ENCODE measurements at regions not wholly inside any gene's neighbourhood (a gene's known extent, or its start where the extent isn't known, plus 50 kb on each side); places are given as distances from the start of the nearest gene placed in this dataset.
"Not testable (repeated sequence)": the region's sequence is repeated elsewhere in the genome, so short reads cannot be mapped to it uniquely, and the experiment has no call there.

DNA sequence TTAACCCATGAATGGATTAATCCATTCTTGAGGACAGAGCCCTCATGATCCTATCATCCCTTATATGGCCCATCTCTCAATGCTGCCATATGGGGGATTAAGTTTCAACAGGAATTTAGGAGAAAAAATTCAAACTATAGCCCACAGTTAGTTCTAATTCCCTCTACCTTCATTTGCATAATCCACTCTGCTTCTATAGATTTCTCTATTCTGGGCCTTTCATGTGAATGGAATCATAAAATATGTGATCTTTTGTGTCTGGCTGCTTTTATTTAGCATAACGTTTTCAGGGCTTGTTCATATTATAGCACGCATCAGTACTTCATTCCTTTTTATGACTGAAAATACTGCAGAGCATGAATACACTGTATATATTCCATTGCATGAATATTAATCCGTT, 55.4 kb downstream of the CTSL start:
- no peak for ATAC-seq
- DNase-seq = no peak

DNA sequence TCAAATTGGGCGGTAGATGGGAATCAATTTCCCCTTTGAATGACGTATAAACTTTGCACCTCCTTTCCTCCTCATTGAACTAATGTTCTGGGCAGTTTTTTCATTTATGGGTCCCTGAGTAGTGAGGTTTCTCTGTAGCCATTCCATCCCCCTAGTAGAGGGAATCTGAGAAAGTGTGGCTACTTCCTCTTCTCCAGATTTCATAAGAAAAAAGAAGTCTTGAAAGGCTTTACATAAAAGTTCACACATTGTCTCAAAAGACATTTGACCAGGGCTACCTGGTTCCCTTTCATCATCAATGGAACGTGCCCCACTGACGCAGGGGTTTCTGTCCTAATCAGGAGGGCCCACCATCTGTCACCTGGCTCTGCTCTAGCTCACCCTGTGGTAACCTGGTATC, 57.3 kb downstream of the CTSL start:
- ATAC-seq = no peak
- DNase-seq = no peak

- ATAC-seq, DNase-seq: not testable (repeated sequence)
Observed at GRCh38 chr9:87785315-87785970, 59.5 kb downstream of the CTSL start.

- ATAC-seq = no peak
Observed at GRCh38 chr9:87786423-87786822, 60.5 kb downstream of the CTSL start.

DNA sequence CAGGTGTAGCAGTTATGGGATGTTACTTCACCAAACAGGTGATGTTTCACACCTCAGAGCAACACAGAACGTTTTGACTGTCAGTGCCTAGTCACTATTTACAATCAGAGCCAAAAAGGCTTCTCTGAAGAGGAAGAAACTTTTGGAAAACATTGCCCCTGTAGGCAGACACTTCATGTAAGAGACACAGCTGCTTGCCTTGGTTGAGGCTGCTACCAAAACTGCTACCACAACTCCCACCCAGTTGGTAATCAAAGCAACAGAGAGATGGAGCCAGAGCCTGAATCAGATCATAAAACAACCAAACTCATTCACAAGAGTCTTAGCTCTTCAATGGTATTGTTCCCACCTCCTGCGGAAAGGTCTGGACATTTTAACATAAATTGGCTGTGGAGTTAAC, 61.0 kb downstream of the CTSL start:
- DNase-seq = no peak
- ATAC-seq = no peak

More at GRCh38 chr9:87786423-87786822, 60.5 kb downstream of the CTSL start:
- no peak for DNase-seq

DNA sequence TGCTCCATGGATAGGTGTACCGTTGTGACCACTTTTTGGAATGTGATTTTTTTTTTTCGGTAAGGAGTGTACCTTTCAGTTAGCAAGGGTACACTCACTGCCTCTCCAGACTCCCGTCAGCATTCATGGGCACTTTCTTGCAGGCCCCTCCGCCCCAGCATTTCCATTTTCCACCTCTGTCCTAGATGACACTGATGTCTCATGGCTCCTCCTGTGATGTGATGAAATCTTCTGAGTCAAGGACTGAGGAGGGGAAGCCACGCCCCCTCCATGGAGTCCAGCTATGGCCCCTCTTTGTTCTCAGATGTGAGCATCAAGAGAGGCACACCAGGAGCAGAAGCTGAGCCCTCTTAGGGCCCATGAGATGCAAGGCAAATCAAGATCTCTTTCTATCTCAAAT, 61.8 kb downstream of the CTSL start:
- DNase-seq (no peak), ATAC-seq (no peak)

- ATAC-seq = peak; percentile 91
- DNase-seq = peak; percentile 54
Observed at GRCh38 chr9:87792831-87793288, 66.9 kb downstream of the CTSL start.

DNA sequence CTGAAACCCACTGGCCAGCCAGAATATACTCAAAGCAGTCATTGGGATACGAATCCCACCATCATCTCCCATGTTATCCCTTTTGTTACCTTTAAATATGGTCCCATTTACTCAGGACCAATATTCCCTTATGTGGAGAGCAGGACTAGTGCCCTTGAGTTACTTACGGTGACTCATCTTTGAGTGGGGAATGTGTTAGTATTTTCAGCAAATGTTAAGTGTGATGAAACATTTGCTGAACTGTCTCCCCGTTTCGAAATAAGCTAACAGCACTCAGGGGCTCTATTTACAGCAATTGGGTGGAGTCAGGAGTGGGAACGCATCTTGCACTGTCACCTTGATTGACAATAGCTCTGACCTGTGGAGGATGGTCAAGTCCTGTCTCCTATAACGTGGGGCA, 67.4 kb downstream of the CTSL start:
- DNase-seq (no peak), ATAC-seq (no peak)

GRCh38 chr9:87795178-87795577, 69.3 kb downstream of the CTSL start:
- DNase-seq (no peak), ATAC-seq (no peak)

DNA sequence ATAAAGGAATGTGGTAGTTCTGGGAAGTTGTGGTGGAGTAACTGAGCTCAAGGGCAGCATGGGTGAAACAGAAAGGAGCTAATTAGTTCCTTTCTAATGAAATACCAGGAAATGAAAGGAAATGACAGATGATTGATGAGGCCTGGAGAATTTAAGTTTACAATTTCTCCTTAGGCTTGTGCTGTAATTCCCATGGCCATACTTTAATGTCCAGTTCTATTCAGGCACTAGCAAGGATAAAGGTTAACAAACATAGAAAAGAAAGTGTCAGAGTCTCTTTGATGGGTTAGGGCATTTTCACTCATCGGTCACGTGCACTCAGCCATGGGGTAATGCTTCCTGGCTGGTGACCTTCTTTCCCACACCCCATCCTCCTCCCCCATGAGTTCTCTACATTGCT, 70.3 kb downstream of the CTSL start:
- ATAC-seq (no peak), DNase-seq (no peak)

DNA sequence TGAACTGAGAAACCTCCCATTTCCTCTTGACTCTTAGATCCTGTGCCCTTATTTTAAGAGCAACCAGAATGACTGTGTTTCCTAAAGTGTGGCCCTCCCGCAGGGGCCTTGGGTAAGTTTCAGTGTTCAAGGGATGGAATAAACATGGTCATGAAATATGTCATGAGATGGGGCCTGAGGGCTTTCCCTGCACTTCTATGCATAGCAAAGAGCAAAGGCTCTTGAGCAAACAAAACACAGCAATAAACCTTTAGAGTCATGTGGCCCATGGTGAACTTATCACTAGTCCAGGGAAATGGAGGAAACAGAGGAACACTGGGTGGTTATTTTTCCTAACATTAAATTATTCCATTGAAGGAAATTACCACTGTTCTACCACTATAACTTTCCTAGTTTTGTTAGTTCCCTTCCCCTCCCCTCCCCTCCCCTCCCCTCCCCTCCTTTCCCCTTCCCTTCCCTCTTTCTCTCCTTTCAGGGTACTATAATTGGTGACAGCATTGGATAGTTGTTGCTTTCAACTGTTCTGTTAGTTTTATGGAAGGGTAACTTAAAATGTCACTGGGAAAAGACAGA, 72.4 kb downstream of the CTSL start:
- no peak for ATAC-seq
- DNase-seq = no peak

DNA sequence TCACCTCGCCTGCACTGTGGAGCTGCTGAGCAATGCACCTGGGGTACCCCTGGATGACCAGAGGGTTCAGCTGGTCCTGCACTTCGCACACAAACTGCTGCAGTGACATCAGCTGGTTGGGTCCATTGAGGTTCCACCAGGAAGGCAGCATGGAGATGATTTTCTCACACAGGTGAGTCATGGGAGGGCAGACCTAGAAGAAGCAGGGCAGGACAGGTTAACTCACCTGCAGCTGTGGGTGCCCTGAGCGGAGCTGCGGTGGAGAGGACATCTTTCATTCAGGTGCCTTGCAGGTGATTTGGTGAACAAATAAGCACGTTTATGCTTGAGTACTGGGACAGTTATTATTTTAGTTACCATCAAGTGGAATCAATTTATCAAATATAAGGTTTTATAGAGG, 73.6 kb downstream of the CTSL start:
- no peak for ATAC-seq
- no peak for DNase-seq

DNA sequence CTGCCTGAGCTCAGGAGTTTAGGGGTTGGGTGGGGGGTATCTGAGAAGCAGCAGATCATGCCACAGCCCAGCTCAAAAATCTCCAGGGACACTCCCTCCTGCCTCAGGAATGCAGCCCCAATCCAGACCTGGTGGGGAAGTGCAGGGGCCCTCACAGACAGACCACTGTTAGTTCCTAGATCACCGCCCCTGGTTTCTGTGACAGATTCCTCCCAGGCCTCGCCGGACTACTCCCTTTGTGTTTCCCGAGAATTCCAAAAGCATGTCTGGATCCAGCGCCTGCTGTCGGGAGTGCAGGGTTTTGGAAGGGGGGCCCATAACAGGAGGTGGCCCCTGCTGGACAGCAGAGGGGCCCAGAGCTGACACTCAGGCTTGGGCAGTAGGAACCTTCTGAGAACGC, 74.5 kb downstream of the CTSL start:
- no peak for ATAC-seq

GRCh38 chr9:87801013-87801412, 75.1 kb downstream of the CTSL start:
- DNase-seq (no peak), ATAC-seq (no peak)

More for the DNA sequence above, 74.5 kb downstream of the CTSL start:
- no peak for DNase-seq

DNA sequence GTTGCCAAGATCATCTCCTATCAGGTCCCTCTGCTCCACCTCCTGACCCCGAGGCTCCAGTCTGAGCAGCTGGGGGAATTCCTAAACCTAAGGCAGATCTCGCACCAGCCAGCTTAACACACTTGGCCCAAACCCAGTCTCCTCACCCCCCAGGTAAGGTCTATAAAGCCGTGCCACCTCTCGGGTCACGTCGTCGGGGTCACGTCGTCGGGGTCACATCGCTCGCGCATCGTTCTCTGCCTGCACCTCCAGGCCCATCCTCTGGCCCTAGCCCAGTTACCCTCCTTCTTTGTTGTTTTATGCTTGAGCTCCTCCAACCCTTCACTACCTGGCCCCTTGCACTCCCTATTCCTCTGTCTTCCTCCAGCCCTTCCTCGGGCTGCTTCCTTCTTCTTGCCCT, 77.2 kb downstream of the CTSL start:
- no peak for ATAC-seq

DNA sequence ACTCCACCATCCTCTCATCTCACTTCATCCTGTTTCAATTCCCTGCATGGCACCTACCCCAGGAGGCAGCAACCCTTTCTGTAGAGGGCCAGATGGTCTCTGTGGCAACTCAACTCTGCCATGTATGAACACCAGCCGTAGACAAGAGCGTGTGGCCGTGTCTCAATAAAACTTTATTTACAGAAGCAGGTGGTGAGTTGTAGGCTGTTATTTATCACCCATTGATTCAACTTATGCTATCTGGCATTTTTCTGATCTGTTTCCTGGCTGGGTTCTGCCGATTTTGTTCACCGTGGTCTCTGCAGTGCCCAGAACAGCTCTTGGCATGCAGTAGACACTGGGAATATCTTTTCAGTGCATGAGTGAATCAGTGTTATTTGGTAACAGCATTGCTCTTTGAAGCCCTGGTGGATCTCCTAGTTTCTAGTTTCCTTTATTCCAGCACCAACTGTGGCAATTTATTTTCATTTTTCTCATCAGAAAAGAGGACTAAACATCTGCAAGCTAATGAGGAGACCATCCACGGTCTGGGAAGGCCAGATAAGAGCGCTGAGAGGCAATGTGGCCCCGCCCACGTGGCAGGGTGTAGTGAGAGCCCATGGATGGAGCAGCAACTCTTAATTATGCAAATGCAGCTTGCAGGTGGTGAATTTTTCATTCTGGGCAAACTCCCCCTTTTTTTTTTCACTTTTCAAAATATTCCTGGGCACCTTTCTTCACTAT, 77.9 kb downstream of the CTSL start:
- no peak for ATAC-seq
- DNase-seq = no peak

More for the DNA sequence above, 77.2 kb downstream of the CTSL start:
- DNase-seq = no peak

GRCh38 chr9:87805259-87805658, 77.4 kb upstream of the SPATA31E1 start:
- no peak for DNase-seq
- ATAC-seq = no peak

GRCh38 chr9:87810008-87810407, 72.7 kb upstream of the SPATA31E1 start:
- ATAC-seq (no peak), DNase-seq (no peak)

DNA sequence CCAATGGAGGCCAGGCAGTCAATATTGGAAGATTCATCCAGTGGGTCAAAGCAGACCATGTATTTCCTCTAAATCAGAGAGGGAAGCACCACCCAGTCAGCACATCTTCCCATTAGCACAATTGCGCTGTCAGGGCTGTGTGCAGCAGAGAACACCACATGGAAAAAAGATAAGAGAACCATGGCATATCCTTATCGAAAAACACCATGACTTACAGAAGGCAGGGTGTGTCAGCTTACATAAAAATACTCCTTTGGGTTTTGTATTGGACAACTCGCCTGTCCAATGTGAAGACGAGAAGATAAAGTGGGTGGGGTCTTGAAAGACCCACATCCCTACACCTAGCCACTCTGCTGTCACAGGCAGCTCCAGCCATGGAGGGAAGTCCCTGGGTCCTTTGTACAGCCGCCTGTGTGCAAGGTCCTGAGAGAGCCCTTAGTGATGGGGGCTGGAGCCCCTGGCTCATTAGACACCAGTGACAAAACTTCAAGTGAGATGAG, 71.9 kb upstream of the SPATA31E1 start:
- ATAC-seq (no peak), DNase-seq (no peak)

GRCh38 chr9:87812375-87813118, 70.1 kb upstream of the SPATA31E1 start:
- peak; percentile 87 for ATAC-seq
- DNase-seq = no peak

GRCh38 chr9:87813119-87813463, 69.6 kb upstream of the SPATA31E1 start:
- ATAC-seq = no peak

DNA sequence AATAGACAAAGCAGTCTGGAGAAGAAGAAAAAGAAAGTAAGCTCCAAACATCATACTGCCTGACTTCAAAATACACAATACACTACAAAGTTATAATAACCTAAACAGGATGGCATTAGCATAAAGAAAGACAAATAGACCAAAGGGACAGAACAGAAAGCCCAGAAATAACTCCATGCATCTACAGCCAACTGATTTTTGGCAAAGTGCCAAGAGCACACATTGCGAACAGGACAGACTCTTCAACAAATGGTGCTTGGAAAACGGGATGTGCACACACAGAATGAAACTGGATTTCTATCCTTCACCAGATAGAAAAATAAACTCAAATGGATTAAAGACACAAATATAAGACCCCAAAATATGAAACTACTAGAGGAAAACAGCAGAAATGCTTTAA, 66.6 kb upstream of the SPATA31E1 start:
- ATAC-seq (no peak), DNase-seq (no peak)

More at GRCh38 chr9:87813119-87813463, 69.6 kb upstream of the SPATA31E1 start:
- DNase-seq = no peak

DNA sequence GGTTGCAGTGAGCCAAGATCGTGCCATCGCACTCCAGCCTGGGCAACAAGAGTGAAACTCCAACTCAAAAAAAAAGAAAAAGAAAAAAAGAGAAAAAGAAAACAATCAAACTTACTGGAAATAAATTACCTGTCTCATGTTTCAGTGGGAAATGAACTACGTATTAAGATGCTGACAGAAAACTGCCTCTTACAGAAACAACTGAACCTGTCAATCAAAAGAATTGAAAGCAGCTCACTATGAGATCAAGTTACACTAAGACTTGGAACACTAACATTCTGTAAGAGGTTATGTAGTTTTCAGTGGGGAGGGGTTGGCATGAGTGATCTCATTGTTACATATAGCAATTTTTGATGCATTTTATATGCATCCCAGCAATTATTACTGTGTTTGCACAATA, 64.4 kb upstream of the SPATA31E1 start:
- DNase-seq = no peak
- ATAC-seq = no peak

All from stimulated activated naive CD8-positive, alpha-beta T cell treated with anti-CD3 and anti-CD28 coated beads, Interleukin-15, Interleukin-2, amounts not matched to agents 100 U/mL and 50 U/mL, for 24 hours (primary cell).